Right hindlimb (tissue), 1 donor: ENCODE measurements at regions not wholly inside any gene's neighbourhood (a gene's known extent, or its start where the extent isn't known, plus 50 kb on each side); places are given as distances from the start of the nearest gene placed in this dataset.

ENCODE experiments used
- DNase-seq: peaks from one replicate; pipeline ENCODE4 v3.0.0-alpha.2; 2018

- DNase-seq, result no peak
Measured at GRCh38 chr19:28495046-28495445, 717.9 kb downstream of the UQCRFS1 start.

GRCh38 chr19:28494461-28494860, 718.5 kb downstream of the UQCRFS1 start:
- DNase-seq, result no peak

- no peak for DNase-seq
Measured at GRCh38 chr19:28493884-28494283, 719.1 kb downstream of the UQCRFS1 start.

- no peak for DNase-seq
Measured at GRCh38 chr19:28492621-28493020, 720.3 kb downstream of the UQCRFS1 start.

GRCh38 chr19:28492201-28492600, 720.8 kb downstream of the UQCRFS1 start:
- no peak for DNase-seq

- no peak for DNase-seq
Measured at GRCh38 chr19:28489776-28490175, 723.2 kb downstream of the UQCRFS1 start.

- no peak for DNase-seq
Measured at GRCh38 chr19:28489126-28489660, 723.8 kb downstream of the UQCRFS1 start.

GRCh38 chr19:28487999-28488398, 725.0 kb downstream of the UQCRFS1 start:
- DNase-seq, result no peak

GRCh38 chr19:28486926-28487325, 726.0 kb downstream of the UQCRFS1 start:
- no peak for DNase-seq

- no peak for DNase-seq
Measured at GRCh38 chr19:28486473-28486872, 726.5 kb downstream of the UQCRFS1 start.

- DNase-seq, result no peak
Measured at GRCh38 chr19:28485292-28485691, 727.7 kb downstream of the UQCRFS1 start.

GRCh38 chr19:28483197-28483596, 729.8 kb downstream of the UQCRFS1 start:
- DNase-seq, result no peak

- DNase-seq, result no peak
Measured at GRCh38 chr19:28482221-28482620, 730.7 kb downstream of the UQCRFS1 start.

GRCh38 chr19:28481674-28482073, 731.3 kb downstream of the UQCRFS1 start:
- DNase-seq, result no peak

- DNase-seq, result no peak
Measured at GRCh38 chr19:28475525-28475924, 737.4 kb downstream of the UQCRFS1 start.

- DNase-seq, result no peak
Measured at GRCh38 chr19:28472843-28473242, 740.1 kb downstream of the UQCRFS1 start.

- no peak for DNase-seq
Measured at GRCh38 chr19:28471731-28472510, 741.0 kb downstream of the UQCRFS1 start.

- no peak for DNase-seq
Measured at GRCh38 chr19:28469544-28469943, 743.4 kb downstream of the UQCRFS1 start.

- peak; percentile 35 for DNase-seq
Measured at GRCh38 chr19:28468701-28469459, 744.1 kb downstream of the UQCRFS1 start.

- peak; percentile 63 for DNase-seq
Measured at GRCh38 chr19:28466107-28467045, 746.6 kb downstream of the UQCRFS1 start.

GRCh38 chr19:28465371-28466086, 747.4 kb downstream of the UQCRFS1 start:
- no peak for DNase-seq

- no peak for DNase-seq
Measured at GRCh38 chr19:28463493-28464053, 749.4 kb downstream of the UQCRFS1 start.
